CD4-positive, alpha-beta T cell treated with Interleukin-2 at 100 ng/mL for 4 hours (primary cell): ENCODE measurements at regions not wholly inside any gene's neighbourhood (a gene's known extent, or its start where the extent isn't known, plus 50 kb on each side); places are given as distances from the start of the nearest gene placed in this dataset.
"Not testable (repeated sequence)": the region's sequence is repeated elsewhere in the genome, so short reads cannot be mapped to it uniquely, and the experiment has no call there.

Source experiments
- DNase-seq: peaks from one replicate; pipeline ENCODE4 v3.0.0-alpha.2; 2020; ENCODE audit warnings: low spot score

DNA sequence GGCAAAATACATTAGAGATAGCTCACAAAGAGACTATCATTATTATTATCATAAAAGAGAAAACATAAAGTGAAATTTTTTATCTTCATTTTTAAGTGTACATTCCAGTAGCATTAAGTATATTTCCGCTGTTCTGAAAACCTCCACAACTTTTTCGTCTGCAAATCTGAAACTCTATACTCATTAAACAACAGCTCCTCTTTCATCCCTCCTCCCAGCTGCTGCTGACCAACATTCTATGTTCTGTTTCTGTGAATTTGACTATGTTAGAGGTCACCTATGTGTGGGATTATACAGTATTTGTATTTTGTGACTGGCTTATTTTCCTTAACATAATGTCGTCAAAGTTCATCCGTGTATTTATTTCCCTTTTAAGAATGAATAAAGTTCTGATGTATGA is 429.3 kb upstream of the TPK1 start:
- DNase-seq = no peak

DNA sequence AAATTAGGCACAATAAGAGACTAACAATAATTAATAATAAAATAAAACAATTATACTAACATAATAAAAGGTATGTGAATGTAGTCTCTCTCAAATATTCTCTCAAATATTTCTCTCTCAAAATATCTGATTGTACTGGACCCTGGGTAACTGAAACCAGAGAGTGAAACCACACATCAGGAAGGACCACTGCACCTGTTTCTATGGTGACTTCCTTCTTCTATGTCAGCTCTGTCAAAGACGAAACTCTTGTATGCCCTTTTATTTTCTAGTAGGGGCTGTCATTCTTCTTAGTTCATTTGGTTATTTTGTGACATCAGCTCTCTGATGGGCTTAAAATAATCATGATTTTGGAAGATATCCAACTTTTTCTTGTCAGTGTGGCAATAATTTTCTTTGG is 428.0 kb upstream of the TPK1 start:
- no peak for DNase-seq

DNA sequence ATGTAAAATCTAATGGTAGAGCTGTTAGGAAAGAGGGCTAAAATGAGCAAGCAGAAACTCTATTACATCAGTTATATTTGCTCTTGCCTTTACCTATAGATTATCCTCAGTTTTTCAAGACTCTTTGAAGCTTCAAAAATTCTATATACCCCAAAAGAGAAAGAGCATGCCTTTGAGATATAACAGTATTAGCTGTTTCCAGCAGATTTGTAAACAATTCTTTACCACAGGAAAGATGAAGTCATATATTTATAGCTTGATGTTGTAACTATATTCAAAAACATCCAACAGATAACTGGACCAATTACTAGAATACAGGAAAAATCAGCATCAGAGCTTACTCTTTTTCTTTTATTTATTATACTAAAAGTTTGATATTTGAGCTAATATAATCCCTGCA is 416.2 kb upstream of the TPK1 start:
- no peak for DNase-seq

DNA sequence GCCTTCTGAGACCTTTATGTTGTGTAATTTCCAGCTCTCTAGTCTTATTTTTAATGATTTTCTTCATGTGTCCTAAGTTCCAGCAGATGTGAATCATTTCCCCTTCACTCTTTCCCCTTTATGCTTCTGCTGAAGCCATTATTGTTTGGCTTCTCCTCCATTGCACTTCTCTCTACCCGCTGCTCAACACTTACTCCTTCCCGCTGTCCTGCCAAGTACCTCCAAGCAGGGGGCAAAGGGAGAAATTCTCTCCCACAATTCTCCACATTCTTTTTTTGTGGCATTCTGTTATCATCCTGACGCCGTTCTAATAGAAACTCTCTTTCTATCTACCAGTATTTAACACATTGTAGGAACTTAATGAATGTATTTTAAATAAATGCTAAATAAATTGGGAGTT is 388.9 kb upstream of the TPK1 start:
- no peak for DNase-seq

DNA sequence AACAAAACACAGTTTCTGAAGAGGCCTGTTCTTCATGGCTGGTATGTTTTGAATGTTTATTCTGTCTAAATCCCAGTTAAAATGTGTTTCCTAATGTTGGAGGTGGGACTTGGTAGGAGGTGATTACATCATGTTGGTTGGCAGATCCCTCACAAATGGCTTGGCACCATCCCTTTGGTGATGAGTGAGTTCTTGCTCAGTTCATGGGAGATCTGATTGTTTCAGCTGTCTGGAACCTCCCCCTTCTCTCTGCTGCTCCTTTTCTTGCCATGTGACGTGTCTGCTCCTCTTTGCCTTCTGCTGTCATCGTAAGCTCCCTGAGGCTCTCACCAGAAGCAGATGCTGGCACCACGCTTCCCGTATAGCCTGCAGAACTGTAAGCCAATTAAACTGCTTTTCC is 383.6 kb upstream of the TPK1 start:
- DNase-seq = no peak

DNA sequence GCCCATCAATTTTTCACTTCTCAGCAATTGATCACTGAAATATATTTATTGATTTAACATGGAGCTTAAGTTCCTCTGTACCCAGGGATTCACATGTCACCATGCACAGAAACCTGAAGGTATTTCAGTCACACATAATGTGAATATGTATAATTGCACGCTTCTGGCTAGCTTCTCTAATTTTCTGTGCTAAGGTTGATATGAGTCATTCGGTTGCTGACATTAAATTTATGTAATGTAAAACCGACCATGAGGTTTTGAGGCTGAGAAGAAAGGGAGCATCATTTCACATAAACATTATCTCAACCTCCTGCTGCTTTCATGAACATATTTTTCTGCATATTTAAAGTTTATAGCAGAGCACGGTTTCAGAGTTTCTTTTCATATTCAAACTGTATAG is 381.0 kb upstream of the TPK1 start:
- no peak for DNase-seq

DNA sequence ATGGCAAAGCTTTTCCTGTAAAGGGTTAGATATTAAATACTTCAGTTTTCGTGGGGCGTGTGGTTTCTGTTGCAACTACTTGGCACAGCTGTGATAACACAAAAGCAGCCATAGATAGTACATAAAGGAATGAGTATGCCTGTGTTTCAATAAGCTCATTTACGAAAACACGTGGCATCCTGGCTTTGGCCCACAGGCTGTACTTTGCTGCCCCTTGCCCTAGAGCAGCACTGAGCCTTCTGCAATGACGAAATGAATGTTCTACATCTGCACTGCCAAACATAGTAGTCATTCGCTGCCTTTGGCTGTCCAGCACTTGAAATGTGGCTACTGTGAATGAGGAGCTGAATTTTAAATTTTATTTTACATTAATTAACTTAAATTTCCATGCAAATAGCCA is 376.2 kb upstream of the TPK1 start:
- no peak for DNase-seq

DNA sequence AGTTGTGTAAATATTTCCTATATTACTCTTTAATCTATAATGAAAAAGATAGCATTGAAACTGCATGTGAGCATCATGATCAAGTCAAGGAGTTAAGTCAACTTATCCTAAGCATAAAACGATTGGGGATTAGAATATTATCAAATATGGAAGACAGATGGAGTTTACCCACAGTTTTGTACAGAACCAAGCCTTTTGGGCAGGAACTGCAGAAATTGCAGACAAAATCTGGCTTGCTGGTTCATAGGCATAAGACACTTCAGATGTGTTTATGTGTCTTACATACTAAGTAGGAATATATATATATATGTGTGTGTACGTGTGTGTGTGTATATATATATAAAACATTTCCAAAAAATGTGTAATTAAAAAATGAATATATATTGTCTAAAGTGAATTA is 375.4 kb upstream of the TPK1 start:
- DNase-seq = no peak

DNA sequence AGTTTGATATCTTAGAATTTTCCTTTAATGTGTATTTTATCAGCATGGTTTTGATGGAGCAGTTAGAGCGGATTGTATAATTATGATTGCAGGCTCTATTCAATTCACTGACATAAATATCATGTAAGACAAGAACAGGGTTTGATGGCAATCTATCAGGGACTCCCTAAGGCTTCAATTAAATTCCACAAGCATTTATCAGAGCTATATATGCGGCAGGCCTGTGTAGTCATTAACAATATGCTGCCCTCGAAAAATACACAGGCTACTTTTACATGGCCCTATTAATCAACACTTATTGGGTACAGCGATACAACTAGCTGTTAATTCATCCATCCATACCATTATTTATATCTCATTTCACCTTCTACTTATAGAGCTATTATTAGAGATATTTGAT is 358.1 kb upstream of the TPK1 start:
- DNase-seq = no peak

DNA sequence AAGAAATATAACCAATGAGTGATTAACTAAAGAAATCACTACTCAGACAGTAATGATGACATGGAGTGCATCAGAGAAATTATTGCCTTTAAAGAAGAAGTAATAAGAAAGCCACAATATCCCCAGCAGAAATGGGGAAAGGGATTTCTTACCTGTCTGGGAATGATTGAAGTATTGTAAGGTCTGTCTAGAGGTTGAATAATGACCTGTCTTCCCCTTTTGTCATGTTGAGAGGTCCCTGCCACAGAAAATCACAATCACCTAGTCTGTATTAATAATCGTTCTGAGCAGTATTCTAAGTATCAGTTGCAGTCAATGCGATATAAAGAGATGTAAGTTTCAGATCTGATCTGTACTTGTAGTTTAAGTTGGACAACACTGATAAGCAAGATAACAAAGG is 349.1 kb upstream of the TPK1 start:
- DNase-seq = no peak

DNA sequence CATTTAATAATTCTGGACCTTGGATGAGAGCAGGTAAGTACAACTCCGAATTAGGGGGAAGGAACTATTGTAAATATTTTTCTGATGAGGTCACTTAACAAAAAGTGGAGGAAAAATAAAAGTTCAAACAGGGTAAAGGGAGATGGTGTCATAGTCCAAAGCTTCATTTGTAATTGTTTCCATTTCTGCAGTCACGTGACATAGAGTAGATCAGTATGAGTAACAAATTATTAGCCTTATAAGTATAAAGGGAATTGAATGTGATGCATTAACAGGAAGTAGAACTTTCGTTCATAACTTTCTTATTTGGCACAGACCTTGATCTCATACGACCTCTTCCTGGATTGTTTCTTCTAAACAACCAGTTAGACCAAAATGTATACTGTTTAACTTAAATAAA is 347.2 kb upstream of the TPK1 start:
- DNase-seq = no peak

DNA sequence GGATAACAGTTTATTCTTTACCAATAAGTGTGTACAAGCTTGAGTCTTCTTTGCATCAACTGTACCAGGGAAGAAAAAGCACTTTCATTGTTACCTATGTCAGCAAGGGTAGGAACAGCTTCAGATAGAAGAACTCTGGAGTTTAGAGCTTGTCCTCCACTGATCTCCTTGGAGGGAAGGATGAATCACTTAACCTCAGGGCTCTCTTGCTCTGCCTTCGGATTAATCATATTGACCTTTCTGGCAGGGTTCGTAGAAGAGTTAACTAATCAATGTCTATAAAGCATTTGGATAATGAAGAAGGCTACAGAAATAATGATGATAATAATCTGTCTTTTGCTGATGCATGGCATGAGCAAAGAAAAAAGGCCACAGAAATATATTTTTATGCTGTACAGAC is 339.5 kb upstream of the TPK1 start:
- DNase-seq = no peak

DNA sequence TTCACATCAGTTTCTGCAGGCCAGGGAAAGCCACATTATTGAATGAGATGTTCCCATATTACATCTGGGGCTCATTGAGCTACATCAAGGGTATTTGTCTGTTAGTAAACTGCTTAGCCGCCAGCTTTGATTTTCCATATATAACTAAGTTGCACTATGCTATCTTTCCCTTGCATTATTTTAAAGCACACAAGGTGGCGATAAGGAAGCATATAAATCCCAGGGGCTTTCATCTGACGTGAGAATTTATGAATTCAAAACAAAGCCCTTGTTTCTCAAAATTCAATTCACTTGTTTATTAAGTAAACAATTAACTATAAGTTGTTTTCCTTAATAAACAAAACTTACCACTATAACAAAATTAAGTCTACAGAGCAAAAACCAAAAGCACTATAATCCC is 334.1 kb upstream of the TPK1 start:
- no peak for DNase-seq

DNA sequence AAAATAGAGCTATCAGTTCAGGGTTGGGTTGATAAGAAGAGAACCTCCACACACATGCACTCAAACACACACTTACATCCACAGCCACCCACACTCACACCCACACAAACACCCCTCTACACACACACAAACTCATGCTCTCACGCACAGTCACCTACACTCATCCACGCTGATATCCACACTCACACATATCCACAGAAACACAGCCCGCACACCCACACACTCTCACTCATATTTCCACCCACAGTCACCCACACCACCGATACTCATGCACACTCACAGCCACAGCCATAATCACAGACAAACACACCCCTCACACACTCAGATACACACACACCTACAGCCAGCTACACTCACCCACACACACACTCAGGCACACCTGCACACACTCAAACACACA is 333.0 kb upstream of the TPK1 start:
- DNase-seq = no peak

DNA sequence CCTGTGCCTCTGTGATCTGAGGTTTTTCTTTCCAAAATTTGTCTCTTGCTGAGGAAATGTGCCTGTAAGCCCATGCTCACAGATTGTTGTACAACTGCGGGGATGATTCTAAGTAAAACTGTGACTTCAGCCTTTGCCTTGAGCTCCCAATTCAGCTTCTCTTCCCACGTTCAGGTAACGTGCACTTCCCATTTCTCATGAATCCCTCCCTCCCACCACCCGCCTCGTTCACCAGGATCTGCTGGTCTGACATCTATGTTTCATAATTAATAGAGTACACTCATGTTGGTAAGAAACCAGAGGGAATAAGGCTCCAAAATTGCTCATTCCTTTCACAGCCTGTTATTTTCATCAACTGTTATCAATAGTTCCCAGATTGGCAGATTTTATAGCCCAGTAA is 332.6 kb upstream of the TPK1 start:
- no peak for DNase-seq

DNA sequence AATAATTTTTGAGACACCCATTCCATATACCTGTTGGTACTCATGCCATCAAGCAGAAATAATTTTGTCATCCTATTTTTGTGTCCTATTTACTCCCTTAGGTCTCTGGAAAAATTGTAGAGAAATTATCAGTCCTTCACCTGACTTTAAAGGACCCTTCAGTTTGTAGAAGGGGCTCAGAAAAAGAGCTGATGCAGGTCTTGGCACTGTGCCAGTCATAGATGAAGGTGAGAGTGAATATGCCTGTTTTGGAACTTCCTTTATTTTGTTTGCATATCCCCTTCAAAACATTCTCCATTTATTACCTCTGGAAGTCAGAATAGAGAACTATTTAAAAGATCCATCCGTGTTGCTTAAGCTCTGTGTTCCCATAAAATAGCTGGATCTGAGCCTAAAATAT is 321.0 kb upstream of the TPK1 start:
- no peak for DNase-seq

DNA sequence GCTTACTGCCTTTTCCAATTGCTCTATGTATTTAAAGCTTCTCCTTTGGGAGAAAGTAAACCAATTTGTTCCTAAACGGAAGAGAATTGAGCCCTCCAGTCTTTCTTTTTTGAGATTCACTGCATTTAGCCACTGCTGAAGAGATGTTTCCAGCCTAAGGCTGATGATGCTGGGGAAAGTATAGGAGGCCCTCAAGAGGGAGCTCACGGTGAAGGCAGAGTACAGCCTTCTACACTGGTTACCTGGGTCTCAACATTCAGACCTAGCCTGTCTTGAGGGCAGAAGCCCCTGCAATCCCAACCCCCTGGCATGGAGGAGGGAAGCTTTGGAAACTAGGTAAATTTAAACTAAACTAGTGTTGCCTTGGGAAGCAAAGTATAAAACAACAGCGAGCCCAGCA is 316.7 kb upstream of the TPK1 start:
- no peak for DNase-seq

DNA sequence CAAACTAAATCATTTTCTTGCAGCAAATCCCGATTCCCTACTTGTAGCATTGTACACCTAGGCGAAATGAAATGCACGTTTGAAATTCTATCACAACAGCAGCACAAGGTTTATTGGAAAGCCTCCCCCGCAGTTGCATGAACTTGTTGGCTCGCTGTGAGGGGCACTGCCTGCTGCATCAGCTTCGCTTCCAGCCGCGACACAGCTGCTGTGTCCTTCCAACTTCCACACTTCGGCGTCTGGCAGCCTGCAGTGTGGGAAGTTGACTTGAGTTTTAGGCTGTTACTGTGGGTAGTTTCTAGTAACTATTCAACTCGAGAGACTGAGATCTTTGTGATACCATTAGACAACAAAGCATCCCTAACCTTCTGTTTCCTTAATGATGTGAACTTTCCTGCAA is 315.8 kb upstream of the TPK1 start:
- no peak for DNase-seq

DNA sequence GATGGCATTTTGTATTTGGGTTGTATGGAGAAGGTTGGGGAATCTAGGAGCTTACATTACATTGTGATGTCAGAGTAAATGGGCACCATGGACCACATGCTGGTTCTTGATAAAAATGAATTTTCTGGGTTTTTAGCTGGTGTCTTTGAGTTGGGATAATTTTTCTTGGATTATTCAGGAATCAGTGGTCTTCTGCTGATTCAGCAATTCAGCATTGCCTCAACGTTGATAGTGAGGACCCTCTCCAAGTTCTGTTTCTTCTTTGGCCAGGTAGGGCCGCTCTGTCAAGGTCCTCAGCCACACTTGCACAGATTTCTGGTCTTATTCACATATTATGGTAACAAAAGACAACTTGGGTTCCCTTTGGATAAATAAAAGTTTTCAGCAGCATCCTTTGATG is 312.0 kb upstream of the TPK1 start:
- no peak for DNase-seq

DNA sequence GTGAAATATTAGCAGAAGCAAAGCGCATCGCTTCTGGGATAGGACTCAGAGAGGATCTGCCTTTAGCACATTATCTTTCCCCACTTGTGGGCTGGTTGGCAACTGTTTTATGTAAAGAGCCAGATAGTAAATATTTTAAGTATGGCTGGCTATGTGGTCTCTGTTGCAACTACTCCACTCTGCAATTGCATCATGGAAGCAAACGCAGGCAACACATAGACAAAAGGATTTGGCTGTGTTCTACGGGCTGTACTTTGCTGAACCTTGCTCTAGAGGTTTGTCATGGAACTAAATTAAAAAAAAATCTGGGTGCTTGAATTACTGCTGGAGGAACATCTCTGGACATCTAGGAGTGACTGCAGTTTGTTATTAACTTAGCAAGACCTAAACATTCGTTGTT is 307.8 kb upstream of the TPK1 start:
- no peak for DNase-seq

DNA sequence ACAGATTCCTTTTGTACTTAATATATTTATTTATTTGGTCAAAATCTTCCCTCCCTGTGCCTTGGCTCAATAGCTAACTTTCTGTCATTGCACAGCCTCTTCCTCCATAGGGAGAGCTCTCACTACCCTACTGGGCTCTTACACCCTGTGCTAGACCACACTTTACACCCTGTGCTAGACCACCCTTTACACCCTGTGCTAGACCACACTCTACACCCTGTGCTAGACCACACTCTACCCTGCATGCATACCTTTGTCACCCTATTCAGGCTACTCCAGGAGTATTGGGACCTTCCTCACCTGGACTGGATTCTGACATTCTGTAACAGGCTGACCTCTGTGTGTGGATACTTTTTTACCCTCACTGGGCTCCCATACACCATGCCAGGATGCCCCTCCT is 298.5 kb upstream of the TPK1 start:
- no peak for DNase-seq

DNA sequence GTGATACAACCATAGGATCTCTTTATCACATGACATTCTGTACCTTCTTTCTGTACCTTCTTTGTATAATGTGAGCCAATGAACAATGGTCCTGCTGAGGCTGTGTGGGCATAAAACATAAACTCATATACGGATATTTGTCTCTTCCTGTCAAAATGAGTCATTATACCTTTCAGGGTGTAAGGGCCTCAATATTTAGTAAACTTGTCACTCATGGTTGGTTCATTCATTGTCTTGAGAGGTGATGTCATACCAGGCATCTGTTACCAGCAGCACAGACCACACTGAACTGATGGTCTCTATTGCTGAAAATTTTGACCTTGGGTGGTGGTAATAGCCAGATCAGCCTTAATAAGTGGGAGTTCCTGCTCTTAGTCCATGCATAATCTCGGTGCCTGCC is 287.6 kb upstream of the TPK1 start:
- no peak for DNase-seq

DNA sequence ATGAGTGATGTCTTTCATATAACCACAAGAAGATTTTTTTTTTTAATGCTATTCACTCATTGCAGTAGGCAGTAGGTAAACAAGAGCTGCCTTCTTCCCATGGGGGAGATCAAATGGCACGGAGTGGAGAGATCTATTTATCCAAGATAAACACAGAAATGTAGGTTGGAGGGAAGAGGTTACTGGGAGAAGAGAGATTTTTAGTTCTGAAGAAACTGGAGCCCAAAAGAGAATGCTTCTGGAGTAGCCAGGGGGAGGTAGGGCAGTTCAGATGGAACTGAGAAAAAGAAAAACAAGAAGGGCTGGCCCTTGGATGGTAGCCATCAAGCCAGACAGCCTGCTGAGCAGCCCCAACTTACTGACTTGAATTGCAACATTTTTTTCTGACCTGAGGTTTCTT is 270.1 kb upstream of the TPK1 start:
- DNase-seq = no peak

DNA sequence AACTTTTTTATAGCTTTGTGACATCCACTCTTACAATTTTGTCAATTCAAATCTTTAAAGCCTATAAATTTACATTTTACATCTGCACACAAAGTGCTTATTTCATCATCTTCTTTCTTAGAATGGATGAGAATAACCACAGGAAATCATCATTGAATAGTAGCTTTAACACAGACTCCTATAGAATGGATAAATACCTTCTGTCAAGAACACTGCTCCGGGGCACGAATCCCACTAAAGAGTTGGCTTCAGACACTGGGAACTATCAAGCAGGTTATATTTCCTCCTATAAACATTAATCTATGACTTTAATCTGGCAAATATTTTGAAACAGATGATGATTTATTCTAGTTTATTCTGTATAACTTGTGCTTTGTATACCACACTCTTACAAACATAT is 269.7 kb upstream of the TPK1 start:
- DNase-seq = no peak

DNA sequence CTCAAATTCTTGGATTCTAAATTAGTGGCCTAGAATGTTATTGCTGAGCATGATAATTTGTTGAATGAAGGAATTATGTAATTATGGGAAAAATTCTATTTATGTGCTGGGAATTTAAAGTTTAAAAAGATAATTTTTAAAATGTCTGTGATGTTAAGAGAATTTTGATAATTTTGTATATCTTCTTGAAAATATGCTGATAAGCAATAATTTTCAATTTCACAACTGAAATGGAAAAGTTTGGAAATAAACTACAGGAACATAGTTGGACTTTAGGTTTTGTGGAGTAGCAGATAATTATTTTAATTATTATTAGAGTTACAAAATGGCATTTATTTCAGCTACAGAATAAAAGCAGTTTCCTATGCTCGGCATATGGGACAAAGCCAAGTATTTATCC is 268.5 kb upstream of the TPK1 start:
- DNase-seq = no peak

DNA sequence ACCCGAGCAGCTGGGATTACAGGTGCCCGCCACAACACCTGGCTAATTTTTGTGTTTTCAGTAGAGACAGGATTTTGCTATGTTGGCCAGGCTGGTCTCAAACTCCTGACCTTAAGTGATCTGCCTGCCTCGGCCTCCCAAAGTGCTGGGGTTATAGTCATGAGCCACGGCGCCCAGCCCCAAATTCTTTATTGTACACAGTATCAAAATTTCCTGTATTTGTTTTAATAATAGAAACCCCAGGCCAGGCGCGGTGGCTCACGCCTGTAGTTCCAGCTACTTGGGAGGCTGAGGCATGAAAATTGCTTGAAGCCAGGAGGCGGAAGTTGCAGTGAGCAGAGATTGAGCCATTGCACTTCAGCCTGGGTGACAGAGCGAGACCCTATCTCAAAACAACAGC is 266.3 kb upstream of the TPK1 start:
- DNase-seq = not testable (repeated sequence)
